SK-N-SH (cell line): ENCODE measurements at regions not wholly inside any gene's neighbourhood (a gene's known extent, or its start where the extent isn't known, plus 50 kb on each side); places are given as distances from the start of the nearest gene placed in this dataset.

Source experiments
- CTCF ChIA-PET: fragments of 300-600, 350-600 bp; formaldehyde crosslinking; extraction: SDS; loops from one replicate; lab custom pipeline; 2021; lab: Yijun Ruan, JAX
- POLR2A ChIA-PET: fragments of 350-600 bp; sonication (Branson Sonifier 250); formaldehyde crosslinking; extraction: SDS; loops from one replicate; lab custom pipeline; 2020; ENCODE audit warnings: antibody characterized with exemption, inconsistent platforms; lab: Yijun Ruan, JAX
- DNase-seq: peaks from one replicate; pipeline ENCODE4 v3.0.0; 2012
- H2AFZ ChIP-seq: fragments of 200-600 bp; sonication (generic); 2 replicates; pipeline ENCODE4 v1.8.1; 2016; ENCODE audit warnings: antibody characterized with exemption, mild to moderate bottlenecking, low read depth
- H3F3A ChIP-seq: fragments of 200-600 bp; sonication (generic); replicated peaks from 2 replicates; pipeline ENCODE3; 2016; ENCODE audit warnings: antibody characterized with exemption, mild to moderate bottlenecking; ENCODE audit not compliant: insufficient read depth
- H3K27ac ChIP-seq, 2 experiments: fragments of 200-500 bp in 1 of 2; fragments of 200-600 bp in 1 of 2; sonication (Bioruptor generic) in 1 of 2; sonication (generic), shearing (Covaris generic) in 1 of 2; 2 replicates each; pipeline versions ENCODE4 v1.5.1 to v1.6.1; 2014 to 2016; ENCODE audit warnings: low read depth in 2 of 2, inconsistent platforms in 1 of 2, low read length in 1 of 2, mild to moderate bottlenecking in 1 of 2, mixed read lengths in 1 of 2
- H3K27me3 ChIP-seq: fragments of 200-600 bp; sonication (generic), shearing (Covaris generic); 2 replicates; pipeline ENCODE4 v1.6.1; 2016; ENCODE audit warnings: mixed run types; ENCODE audit not compliant: insufficient read depth
- H3K36me3 ChIP-seq, 2 experiments: fragments of 200-500 bp in 1 of 2; fragments of 200-600 bp in 1 of 2; sonication (Bioruptor generic) in 1 of 2; sonication (generic) in 1 of 2; replicated peaks in 1 of 2; 2 replicates each; pipeline versions ENCODE3 to v1.5.1; 2014 to 2016; ENCODE audit warnings: low read length in 1 of 2, mild to moderate bottlenecking in 1 of 2; ENCODE audit not compliant: insufficient read depth in 2 of 2, control insufficient read depth in 1 of 2
- H3K4me1 ChIP-seq, 2 experiments: fragments of 200-500 bp in 1 of 2; fragments of 200-600 bp in 1 of 2; sonication (Bioruptor generic) in 1 of 2; sonication (generic), shearing (Covaris generic) in 1 of 2; 2 replicates each; pipeline versions ENCODE4 v1.5.1 to v1.6.1; 2014 to 2016; ENCODE audit warnings: low read depth in 1 of 2, low read length in 1 of 2, mixed run types in 1 of 2; ENCODE audit not compliant: insufficient read depth in 2 of 2, control insufficient read depth in 1 of 2
- H3K4me2 ChIP-seq: fragments of 200-600 bp; sonication (generic), shearing (Covaris generic); 2 replicates; pipeline ENCODE4 v1.6.1; 2017; ENCODE audit warnings: mixed run types
- H3K4me3 ChIP-seq, 2 experiments: fragments of 200-500 bp in 1 of 2; fragments of 200-600 bp in 1 of 2; sonication (Bioruptor generic) in 1 of 2; sonication (generic), shearing (Covaris generic) in 1 of 2; 2 replicates each; pipeline versions ENCODE4 v1.5.1 to v1.8.1; 2014 to 2016; ENCODE audit warnings: low read depth in 2 of 2, inconsistent platforms in 1 of 2, low read length in 1 of 2, mild to moderate bottlenecking in 1 of 2, mixed read lengths in 1 of 2, moderate library complexity in 1 of 2
- H3K79me2 ChIP-seq: fragments of 200-600 bp; sonication (generic); 2 replicates; pipeline ENCODE4 v1.8.1; 2017; ENCODE audit warnings: mild to moderate bottlenecking; ENCODE audit not compliant: insufficient read depth
- H3K9ac ChIP-seq: fragments of 200-600 bp; sonication (generic); 2 replicates; pipeline ENCODE4 v1.6.1; 2017; ENCODE audit warnings: mixed run types
- H3K9me2 ChIP-seq: fragments of 200-600 bp; sonication (generic); 2 replicates; pipeline ENCODE4 v1.6.1; 2017; ENCODE audit warnings: mixed run types
- H3K9me3 ChIP-seq: fragments of 200-600 bp; sonication (generic); 2 replicates; pipeline ENCODE4 v1.6.1; 2017; ENCODE audit warnings: mixed run types, mild to moderate bottlenecking, moderate library complexity
- H4K20me1 ChIP-seq: fragments of 200-600 bp; sonication (generic); 2 replicates; pipeline ENCODE4 v1.6.1; 2017; ENCODE audit warnings: mild to moderate bottlenecking, mixed run types; ENCODE audit not compliant: insufficient read depth
- CHD2 ChIP-seq: fragments of 150-350 bp; IDR thresholded peaks from 2 replicates; pipeline ENCODE4 v1.6.1; 2018; ENCODE audit warnings: low read length; ENCODE audit not compliant: partially characterized antibody
- CTCF ChIP-seq: fragments of 200-600 bp; sonication (generic); IDR thresholded peaks from 2 replicates; pipeline ENCODE4 v1.6.1; 2017; ENCODE audit warnings: antibody characterized with exemption, mild to moderate bottlenecking, moderate library complexity
- ELF1 ChIP-seq: IDR thresholded peaks from 2 replicates; pipeline ENCODE4 v1.4.0; 2012
- EP300 ChIP-seq, 2 experiments: IDR thresholded peaks; 2 replicates each; pipeline versions ENCODE4 v1.4.0 to v1.6.1; 2012; ENCODE audit warnings: borderline replicate concordance in 1 of 2, low read depth in 1 of 2, low read length in 1 of 2
- FOSL2 ChIP-seq: IDR thresholded peaks from 2 replicates; pipeline ENCODE4 v1.4.0; 2012; ENCODE audit warnings: low read depth, mild to moderate bottlenecking, moderate library complexity, borderline replicate concordance
- FOXJ3 ChIP-seq: sonication (generic); formaldehyde crosslinking; IDR thresholded peaks from 2 replicates; pipeline ENCODE4 v1.5.1; 2020; ENCODE audit warnings: mild to moderate bottlenecking, missing genetic modification reagents
- FOXM1 ChIP-seq: IDR thresholded peaks from 2 replicates; pipeline ENCODE4 v1.4.0; 2012; ENCODE audit warnings: low read depth, mild to moderate bottlenecking
- GABPA ChIP-seq: IDR thresholded peaks from 2 replicates; pipeline ENCODE4 v1.4.0; 2012; ENCODE audit warnings: low read depth, mild to moderate bottlenecking
- MXI1 ChIP-seq: IDR thresholded peaks from 2 replicates; pipeline ENCODE4 v1.6.1; 2012; ENCODE audit warnings: mild to moderate bottlenecking, low read depth, low read length, improper control_type of control experiment
- NRF1 ChIP-seq: IDR thresholded peaks from 2 replicates; pipeline ENCODE4 v1.6.1; 2012; ENCODE audit warnings: low read depth, mild to moderate bottlenecking, low read length
- POLR2AphosphoS5 ChIP-seq: IDR thresholded peaks from 2 replicates; pipeline ENCODE4 v1.6.1; 2012; ENCODE audit warnings: low read depth, low read length
- RAD21 ChIP-seq: IDR thresholded peaks from 2 replicates; pipeline ENCODE4 v1.6.1; 2012; ENCODE audit warnings: mild to moderate bottlenecking, low read length
- RXRA ChIP-seq: IDR thresholded peaks from 2 replicates; pipeline ENCODE4 v1.4.0; 2012; ENCODE audit warnings: low read depth, mild to moderate bottlenecking, borderline replicate concordance
- SIN3A ChIP-seq: IDR thresholded peaks from 2 replicates; pipeline ENCODE4 v1.6.1; 2012; ENCODE audit warnings: low read depth, mild to moderate bottlenecking, low read length, moderate library complexity, borderline replicate concordance
- SMC3 ChIP-seq: IDR thresholded peaks from 2 replicates; pipeline ENCODE4 v1.6.1; 2012; ENCODE audit warnings: low read depth, low read length, improper control_type of control experiment
- TCF12 ChIP-seq: IDR thresholded peaks from 2 replicates; pipeline ENCODE4 v1.4.0; 2012
- TEAD4 ChIP-seq: IDR thresholded peaks from 2 replicates; pipeline ENCODE4 v1.4.0; 2012; ENCODE audit warnings: mild to moderate bottlenecking, borderline replicate concordance; ENCODE audit not compliant: insufficient read depth
- YY1 ChIP-seq: IDR thresholded peaks from 2 replicates; pipeline ENCODE4 v1.4.0; 2012; ENCODE audit warnings: low read depth, mild to moderate bottlenecking
- WGBS: methylation state at CpG from one replicate; pipeline ENCODE4 v1.1.6; 2017; ENCODE audit warnings: low lambda C conversion rate; 5-methylcytosine and 5-hydroxymethylcytosine counted together
- TF ChIP-seq, protein P1 (sequence below): fragments of 150-350 bp; IDR thresholded peaks from 2 replicates; pipeline ENCODE4 v1.6.1; 2017; ENCODE audit warnings: antibody characterized with exemption, low read length, low read depth, borderline replicate concordance
- TF ChIP-seq, protein P2 (sequence below): IDR thresholded peaks from 2 replicates; pipeline ENCODE4 v1.4.0; 2012; ENCODE audit warnings: low read depth
- TF ChIP-seq, protein P3 (sequence below): IDR thresholded peaks from 2 replicates; pipeline ENCODE4; 2012

DNA sequence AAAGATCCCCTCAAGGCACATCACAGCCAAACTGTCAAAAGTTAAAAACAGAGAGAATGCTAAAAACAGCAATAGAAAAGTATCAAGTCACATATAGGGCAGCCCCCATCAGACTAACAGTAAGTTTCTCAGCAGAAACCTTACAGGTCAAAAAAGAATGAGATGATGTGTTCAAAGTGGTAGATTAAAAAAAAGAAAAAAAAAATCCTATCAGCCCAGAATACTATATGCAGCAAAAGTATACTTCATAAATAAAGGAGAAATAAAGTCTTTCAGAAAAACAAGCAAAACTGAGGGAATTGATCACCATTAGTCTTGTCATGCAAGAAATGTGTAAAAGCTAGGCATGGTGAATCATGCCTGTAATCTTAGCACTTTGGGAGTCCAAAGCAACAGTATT lies 99.9 kb upstream of the RAD23B start:
- TF ChIP-seq, protein P1, sequence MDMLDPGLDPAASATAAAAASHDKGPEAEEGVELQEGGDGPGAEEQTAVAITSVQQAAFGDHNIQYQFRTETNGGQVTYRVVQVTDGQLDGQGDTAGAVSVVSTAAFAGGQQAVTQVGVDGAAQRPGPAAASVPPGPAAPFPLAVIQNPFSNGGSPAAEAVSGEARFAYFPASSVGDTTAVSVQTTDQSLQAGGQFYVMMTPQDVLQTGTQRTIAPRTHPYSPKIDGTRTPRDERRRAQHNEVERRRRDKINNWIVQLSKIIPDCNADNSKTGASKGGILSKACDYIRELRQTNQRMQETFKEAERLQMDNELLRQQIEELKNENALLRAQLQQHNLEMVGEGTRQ, result no peak
- TF ChIP-seq GABPA, result no peak
- TF ChIP-seq, protein P2, sequence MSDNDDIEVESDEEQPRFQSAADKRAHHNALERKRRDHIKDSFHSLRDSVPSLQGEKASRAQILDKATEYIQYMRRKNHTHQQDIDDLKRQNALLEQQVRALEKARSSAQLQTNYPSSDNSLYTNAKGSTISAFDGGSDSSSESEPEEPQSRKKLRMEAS, result no peak
- Histone ChIP-seq H3K27ac (no peak overlapping the region), H2AFZ (no peak overlapping the region), H3K4me1 (peaks cover 0 to 4% of the 10 kb centered on the region in 2 experiments; a peak in 1 of 4 replicates), H3K4me3 (no peak overlapping the region), H3K79me2 (no peaks in the 10 kb centered on the region), H3K27me3 (no peaks in the 10 kb centered on the region; the same call in 1 of the 2 replicates), H3K9me3 (no peaks in the 10 kb centered on the region), H4K20me1 (no peaks in the 10 kb centered on the region), H3K9me2 (no peaks in the 10 kb centered on the region), H3F3A (no peaks in the 10 kb centered on the region), H3K9ac (no peak overlapping the region), H3K36me3 (peaks cover 0 to 2% of the 10 kb centered on the region in 2 experiments), H3K4me2 (no peak overlapping the region)
- ChIA-PET POLR2A (no interaction called here), CTCF (interaction anchor here (1.3 kb wide), 2 partner anchors 9 to 158 kb away, joined by 5 to 6 read pairs; no protein-coding TSS in a partner anchor)
- no peak for DNase-seq

DNA sequence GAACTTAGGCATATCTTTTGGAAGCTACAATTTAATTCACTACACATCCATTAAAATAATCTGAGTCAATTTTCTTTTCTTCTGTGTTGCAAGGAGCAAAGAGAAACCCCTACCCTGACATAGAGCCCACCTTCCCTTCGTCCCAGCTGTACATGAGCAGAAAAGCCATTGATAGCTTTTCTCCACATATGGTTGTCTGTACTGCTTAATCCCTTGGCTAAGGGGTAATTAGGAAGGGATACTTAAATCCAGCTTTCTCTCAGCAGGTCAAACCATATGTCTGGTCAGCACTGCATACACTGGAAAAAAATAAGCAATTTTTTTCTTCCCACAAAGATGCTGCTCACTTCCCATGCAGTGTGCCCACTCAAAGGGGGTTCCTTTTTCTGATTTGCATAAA lies 94.7 kb upstream of the RAD23B start:
- 60% methylated on average over 1 of the region's 1 CpG for WGBS
- Histone ChIP-seq H3K4me3 (no peak overlapping the region), H3K9me3 (no peaks in the 10 kb centered on the region), H3K27me3 (no peaks in the 10 kb centered on the region; the same call in 1 of the 2 replicates), H3K36me3 (peaks cover 0 to 2% of the 10 kb centered on the region in 2 experiments), H3K27ac (no peak overlapping the region), H3K4me2 (no peak overlapping the region), H3K4me1 (peaks cover 0 to 7% of the 10 kb centered on the region in 2 experiments; a peak in 3 of 4 replicates), H3F3A (no peaks in the 10 kb centered on the region), H3K9ac (no peak overlapping the region), H3K79me2 (no peaks in the 10 kb centered on the region), H2AFZ (no peak overlapping the region), H4K20me1 (no peaks in the 10 kb centered on the region), H3K9me2 (no peaks in the 10 kb centered on the region)
- no peak for TF ChIP-seq POLR2AphosphoS5
- TF ChIP-seq ELF1, result no peak
- TF ChIP-seq MXI1, result no peak
- no peak for TF ChIP-seq SIN3A
- TF ChIP-seq TCF12, result no peak
- TF ChIP-seq GABPA, result no peak
- no peak for TF ChIP-seq FOXJ3 (CRISPR knock-in tag)
- TF ChIP-seq TEAD4, result no peak
- TF ChIP-seq FOXM1, result no peak
- TF ChIP-seq YY1, result no peak
- no peak for TF ChIP-seq RXRA
- TF ChIP-seq, protein P3, sequence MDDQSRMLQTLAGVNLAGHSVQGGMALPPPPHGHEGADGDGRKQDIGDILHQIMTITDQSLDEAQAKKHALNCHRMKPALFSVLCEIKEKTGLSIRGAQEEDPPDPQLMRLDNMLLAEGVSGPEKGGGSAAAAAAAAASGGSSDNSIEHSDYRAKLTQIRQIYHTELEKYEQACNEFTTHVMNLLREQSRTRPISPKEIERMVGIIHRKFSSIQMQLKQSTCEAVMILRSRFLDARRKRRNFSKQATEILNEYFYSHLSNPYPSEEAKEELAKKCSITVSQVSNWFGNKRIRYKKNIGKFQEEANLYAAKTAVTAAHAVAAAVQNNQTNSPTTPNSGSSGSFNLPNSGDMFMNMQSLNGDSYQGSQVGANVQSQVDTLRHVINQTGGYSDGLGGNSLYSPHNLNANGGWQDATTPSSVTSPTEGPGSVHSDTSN, result no peak
- TF ChIP-seq, protein P2, result no peak
- TF ChIP-seq SMC3, result no peak
- TF ChIP-seq CHD2, result no peak
- TF ChIP-seq CTCF, result no peak
- no peak for TF ChIP-seq RAD21
- no peak for TF ChIP-seq EP300 (IDR thresholded peaks at IDR 0.05; ENCODE audit: borderline replicate concordance in 1 of 2, low read depth in 1 of 2, low read length in 1 of 2)
- TF ChIP-seq NRF1, result no peak
- no peak for TF ChIP-seq FOSL2
- ChIA-PET POLR2A (no interaction called here), CTCF (no interaction called here)
- no peak for DNase-seq
